ENCODE measurements at regions not wholly inside any gene's neighbourhood (a gene's known extent, or its start where the extent isn't known, plus 50 kb on each side); places are given as distances from the start of the nearest gene placed in this dataset.

GRCh38 chr2:228731517-228731916, 539.6 kb downstream of the PID1 start:
- TF ChIP-seq ZNF70 (CRISPR knock-in tag; IDR thresholded peaks at IDR 0.05): no peak
- TF ChIP-seq ARNTL (CRISPR knock-in tag; IDR thresholded peaks at IDR 0.05; ENCODE audit: borderline replicate concordance, low read depth): no peak
- TF ChIP-seq GLIS3 (CRISPR knock-in tag; IDR thresholded peaks at IDR 0.05): no peak
- TF ChIP-seq RARB (CRISPR knock-in tag; IDR thresholded peaks at IDR 0.05): no peak
- TF ChIP-seq CSDC2 (CRISPR knock-in tag; IDR thresholded peaks at IDR 0.05): no peak
- TF ChIP-seq ZFP30 (CRISPR knock-in tag; IDR thresholded peaks at IDR 0.05): no peak
- TF ChIP-seq ZFP3 (CRISPR knock-in tag; IDR thresholded peaks at IDR 0.05): no peak
- TF ChIP-seq, protein P1, sequence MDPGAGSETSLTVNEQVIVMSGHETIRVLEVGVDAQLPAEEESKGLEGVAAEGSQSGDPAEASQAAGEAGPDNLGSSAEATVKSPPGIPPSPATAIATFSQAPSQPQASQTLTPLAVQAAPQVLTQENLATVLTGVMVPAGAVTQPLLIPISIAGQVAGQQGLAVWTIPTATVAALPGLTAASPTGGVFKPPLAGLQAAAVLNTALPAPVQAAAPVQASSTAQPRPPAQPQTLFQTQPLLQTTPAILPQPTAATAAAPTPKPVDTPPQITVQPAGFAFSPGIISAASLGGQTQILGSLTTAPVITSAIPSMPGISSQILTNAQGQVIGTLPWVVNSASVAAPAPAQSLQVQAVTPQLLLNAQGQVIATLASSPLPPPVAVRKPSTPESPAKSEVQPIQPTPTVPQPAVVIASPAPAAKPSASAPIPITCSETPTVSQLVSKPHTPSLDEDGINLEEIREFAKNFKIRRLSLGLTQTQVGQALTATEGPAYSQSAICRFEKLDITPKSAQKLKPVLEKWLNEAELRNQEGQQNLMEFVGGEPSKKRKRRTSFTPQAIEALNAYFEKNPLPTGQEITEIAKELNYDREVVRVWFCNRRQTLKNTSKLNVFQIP (CRISPR knock-in tag; IDR thresholded peaks at IDR 0.05; ENCODE audit: borderline replicate concordance, low read depth): no peak
- TF ChIP-seq TCF4 (CRISPR knock-in tag; IDR thresholded peaks at IDR 0.05; ENCODE audit: borderline replicate concordance): no peak

Measured in SK-N-SH treated with all-trans-retinoic acid at 6 μM for 48 hours (cell line).